ENCODE measurements at regions not wholly inside any gene's neighbourhood (a gene's known extent, or its start where the extent isn't known, plus 50 kb on each side); places are given as distances from the start of the nearest gene placed in this dataset.

DNA sequence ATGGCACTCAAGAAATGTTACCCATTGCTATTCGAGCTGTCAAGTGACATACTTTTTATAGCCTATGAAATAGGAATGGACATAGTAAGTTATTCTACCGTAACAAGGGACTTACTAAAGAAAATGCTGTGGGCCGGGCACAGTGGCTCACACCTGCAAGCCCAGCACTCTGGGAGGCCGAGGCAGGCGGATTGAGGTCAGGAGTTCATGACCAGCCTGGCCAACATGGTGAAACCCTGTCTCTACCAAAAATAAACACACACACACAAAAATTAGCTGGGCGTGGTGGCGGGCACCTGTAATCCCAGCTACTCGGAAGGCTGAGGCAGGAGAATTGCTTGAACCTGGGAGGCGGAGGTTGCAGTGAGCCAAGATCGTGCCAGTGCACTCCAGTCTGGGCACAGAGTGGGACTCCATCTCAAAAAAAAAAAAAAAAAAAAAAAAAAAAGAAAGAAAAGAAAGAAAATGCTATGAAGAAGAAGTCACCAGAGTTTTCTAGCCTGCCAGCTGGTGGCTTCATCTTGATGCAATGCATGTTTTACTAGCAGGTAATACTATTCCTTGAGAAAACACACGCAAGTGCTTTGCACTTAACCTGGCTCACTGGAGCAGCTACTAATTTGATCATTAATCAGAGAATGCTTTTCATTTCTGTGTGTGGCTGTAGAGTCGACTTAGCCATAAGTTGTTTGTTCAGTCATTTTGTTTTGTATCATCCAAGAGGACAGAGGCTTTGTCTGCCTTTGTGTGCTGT is 166.7 kb upstream of the MYL2 start:
- Histone ChIP-seq H3K27me3 (ENCODE audit: control insufficient read depth in 5 of 5, insufficient read depth in 4 of 5, low read length in 5 of 5) (peaks cover 8 to 23% (median 14%) of the 10 kb centered on the region in 5 donors), H3K4me3 (ENCODE audit: low read depth in 1 of 5, low read length in 5 of 5) (no peak overlapping the region), H3K4me1 (ENCODE audit: control insufficient read depth in 5 of 5, insufficient read depth in 5 of 5, low read length in 5 of 5) (no peaks in the 10 kb centered on the region), H3K9me3 (ENCODE audit: control insufficient read depth in 5 of 5, low read length in 5 of 5) (peaks cover 0 to 3% (median 0%) of the 10 kb centered on the region in 5 donors), H3K36me3 (ENCODE audit: control insufficient read depth in 5 of 5, insufficient read depth in 5 of 5, low read length in 5 of 5) (no peaks in the 10 kb centered on the region), H3K9ac (ENCODE audit: low read length in 5 of 5) (no peak overlapping the region), H3K27ac (ENCODE audit: low read depth, low read length) (no peak overlapping the region)

DNA sequence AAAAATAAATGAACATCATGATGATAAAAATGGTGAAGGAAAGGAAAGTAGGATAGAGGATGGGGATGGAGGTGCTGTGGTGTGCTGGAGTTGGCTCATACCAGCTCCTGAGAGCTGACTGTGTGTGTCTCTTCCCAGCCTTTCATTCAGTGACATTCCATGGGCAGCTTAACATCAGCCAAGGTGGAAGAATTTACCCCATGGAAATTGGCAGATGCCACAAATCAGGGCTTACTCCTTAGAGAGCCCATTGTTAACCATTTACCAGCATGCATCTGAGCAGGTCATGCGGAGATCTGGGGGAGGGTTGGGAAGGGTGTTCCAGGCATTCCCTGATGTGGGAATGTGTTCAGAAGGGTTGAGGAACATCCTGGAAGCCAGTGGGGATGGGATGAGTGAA is 164.7 kb upstream of the MYL2 start:
- peaks cover 0 to 3% (median 0%) of the 10 kb centered on the region in 5 donors for H3K9me3 ChIP-seq (ENCODE audit: control insufficient read depth in 5 of 5, low read length in 5 of 5)
- H3K36me3 ChIP-seq (ENCODE audit: control insufficient read depth in 5 of 5, insufficient read depth in 5 of 5, low read length in 5 of 5) = no peaks in the 10 kb centered on the region
- no peak overlapping the region for H3K9ac ChIP-seq (ENCODE audit: low read length in 5 of 5)
- H3K4me1 ChIP-seq (ENCODE audit: control insufficient read depth in 5 of 5, insufficient read depth in 5 of 5, low read length in 5 of 5) = no peaks in the 10 kb centered on the region
- H3K27me3 ChIP-seq (ENCODE audit: control insufficient read depth in 5 of 5, insufficient read depth in 4 of 5, low read length in 5 of 5) = peaks cover 6 to 27% (median 20%) of the 10 kb centered on the region in 5 donors
- H3K4me3 ChIP-seq (ENCODE audit: low read depth in 1 of 5, low read length in 5 of 5) = no peak overlapping the region
- H3K27ac ChIP-seq (ENCODE audit: low read depth, low read length) = no peak overlapping the region

DNA sequence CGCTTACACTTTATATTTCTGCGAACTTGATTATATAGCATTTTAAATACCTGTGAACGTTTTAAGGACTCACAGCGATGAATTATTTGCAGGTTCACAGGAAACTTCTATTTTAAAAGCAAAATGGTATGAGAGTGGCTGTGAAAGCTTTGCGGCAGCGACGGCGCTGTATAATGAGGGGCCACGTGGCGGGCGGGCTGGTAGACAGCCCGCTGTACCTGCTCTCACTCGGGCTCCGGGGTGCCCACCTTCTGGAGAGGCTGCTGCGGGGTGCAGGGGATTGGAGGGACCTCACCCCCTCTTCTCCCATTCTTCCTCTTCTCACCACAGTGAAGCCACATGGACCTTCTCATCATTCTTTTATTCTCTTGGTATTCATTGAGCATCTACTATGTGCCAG is 164.2 kb upstream of the MYL2 start:
- Histone ChIP-seq H3K27ac (ENCODE audit: low read depth, low read length) (no peak overlapping the region), H3K9me3 (ENCODE audit: control insufficient read depth in 5 of 5, low read length in 5 of 5) (peaks cover 0 to 3% (median 0%) of the 10 kb centered on the region in 5 donors), H3K4me1 (ENCODE audit: control insufficient read depth in 5 of 5, insufficient read depth in 5 of 5, low read length in 5 of 5) (no peaks in the 10 kb centered on the region), H3K4me3 (ENCODE audit: low read depth in 1 of 5, low read length in 5 of 5) (no peak overlapping the region), H3K36me3 (ENCODE audit: control insufficient read depth in 5 of 5, insufficient read depth in 5 of 5, low read length in 5 of 5) (no peaks in the 10 kb centered on the region), H3K27me3 (ENCODE audit: control insufficient read depth in 5 of 5, insufficient read depth in 4 of 5, low read length in 5 of 5) (peaks cover 4 to 29% (median 18%) of the 10 kb centered on the region in 5 donors), H3K9ac (ENCODE audit: low read length in 5 of 5) (no peak overlapping the region)

DNA sequence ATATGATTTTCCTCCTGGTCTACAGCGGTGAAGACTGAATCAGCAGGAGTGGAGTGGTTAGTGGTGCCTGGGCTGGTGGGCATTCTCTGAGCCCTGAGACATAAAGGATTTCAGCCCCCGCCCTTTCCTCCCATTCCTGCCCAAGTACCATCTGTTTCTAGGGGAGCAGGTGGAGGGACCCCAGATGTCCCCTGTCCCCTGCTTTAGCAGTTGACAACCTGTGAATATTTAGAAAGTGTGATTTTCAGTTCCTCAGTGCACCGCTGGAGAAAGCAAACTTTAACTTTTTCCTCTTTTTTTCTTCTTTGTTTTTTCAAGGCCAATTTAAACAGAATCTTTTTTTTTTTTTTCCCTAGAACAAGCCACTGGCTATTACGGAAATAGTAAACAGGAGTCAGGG is 163.8 kb upstream of the MYL2 start:
- Histone ChIP-seq H3K4me1 (ENCODE audit: control insufficient read depth in 5 of 5, insufficient read depth in 5 of 5, low read length in 5 of 5) (no peaks in the 10 kb centered on the region), H3K9ac (ENCODE audit: low read length in 5 of 5) (no peak overlapping the region), H3K36me3 (ENCODE audit: control insufficient read depth in 5 of 5, insufficient read depth in 5 of 5, low read length in 5 of 5) (no peaks in the 10 kb centered on the region), H3K4me3 (ENCODE audit: low read depth in 1 of 5, low read length in 5 of 5) (no peak overlapping the region), H3K9me3 (ENCODE audit: control insufficient read depth in 5 of 5, low read length in 5 of 5) (peaks cover 0 to 3% (median 0%) of the 10 kb centered on the region in 5 donors), H3K27me3 (ENCODE audit: control insufficient read depth in 5 of 5, insufficient read depth in 4 of 5, low read length in 5 of 5) (peaks cover 5 to 29% (median 19%) of the 10 kb centered on the region in 5 donors), H3K27ac (ENCODE audit: low read depth, low read length) (no peak overlapping the region)

DNA sequence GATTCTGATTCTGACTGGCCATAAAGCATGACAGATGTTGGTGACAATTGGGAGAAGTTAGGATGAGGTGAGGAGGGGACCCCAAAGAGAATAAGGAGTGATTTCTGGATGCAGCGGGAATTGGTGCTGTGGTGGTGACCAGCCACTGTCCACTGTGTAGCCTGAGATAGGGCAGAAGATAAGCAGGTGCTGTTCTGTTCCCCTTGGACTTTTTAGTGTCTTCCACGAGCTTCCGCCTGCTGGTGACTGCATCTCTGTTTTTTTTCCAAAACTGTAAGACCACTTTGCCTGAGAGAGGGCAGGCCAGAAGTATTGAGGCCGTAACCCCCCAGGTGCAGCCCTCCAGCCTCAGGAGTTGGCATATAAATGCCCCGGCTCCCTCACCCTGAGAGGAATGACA is 161.2 kb upstream of the MYL2 start:
- H3K27me3 ChIP-seq (ENCODE audit: control insufficient read depth in 5 of 5, insufficient read depth in 4 of 5, low read length in 5 of 5) = peaks cover 10 to 41% (median 18%) of the 10 kb centered on the region in 5 donors
- peaks cover 0 to 3% (median 0%) of the 10 kb centered on the region in 5 donors for H3K9me3 ChIP-seq (ENCODE audit: control insufficient read depth in 5 of 5, low read length in 5 of 5)

DNA sequence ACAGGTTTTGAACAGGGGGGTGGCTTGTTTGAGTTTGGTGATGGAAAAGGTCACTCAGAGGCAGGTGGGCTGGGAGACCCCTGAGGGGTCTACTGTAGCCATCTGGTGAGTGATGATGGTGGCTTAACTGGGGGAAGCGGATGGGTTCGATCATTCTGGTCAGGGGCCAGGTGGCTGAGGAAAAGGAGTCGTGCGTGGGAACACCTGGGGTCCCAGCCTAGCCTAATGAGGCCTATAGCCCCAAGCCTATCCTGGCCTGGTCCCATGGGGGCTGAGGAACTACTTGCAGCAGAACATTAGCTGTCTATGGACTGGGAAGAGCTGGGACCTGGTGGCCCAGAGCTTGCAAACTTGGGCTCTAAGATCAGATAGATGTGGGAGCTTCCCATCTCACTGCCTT is 158.4 kb upstream of the MYL2 start:
- H3K36me3 ChIP-seq (ENCODE audit: control insufficient read depth in 5 of 5, insufficient read depth in 5 of 5, low read length in 5 of 5) = no peaks in the 10 kb centered on the region
- peaks cover 14 to 54% (median 21%) of the 10 kb centered on the region in 5 donors for H3K27me3 ChIP-seq (ENCODE audit: control insufficient read depth in 5 of 5, insufficient read depth in 4 of 5, low read length in 5 of 5)
- peaks cover 0 to 3% (median 0%) of the 10 kb centered on the region in 5 donors for H3K9me3 ChIP-seq (ENCODE audit: control insufficient read depth in 5 of 5, low read length in 5 of 5)
- no peak overlapping the region for H3K27ac ChIP-seq (ENCODE audit: low read depth, low read length)
- H3K4me3 ChIP-seq (ENCODE audit: low read depth in 1 of 5, low read length in 5 of 5) = no peak overlapping the region
- H3K4me1 ChIP-seq (ENCODE audit: control insufficient read depth in 5 of 5, insufficient read depth in 5 of 5, low read length in 5 of 5) = no peaks in the 10 kb centered on the region
- H3K9ac ChIP-seq (ENCODE audit: low read length in 5 of 5) = no peak overlapping the region

More for the DNA sequence above, 161.2 kb upstream of the MYL2 start:
- H3K27ac ChIP-seq (ENCODE audit: low read depth, low read length) = no peak overlapping the region
- no peaks in the 10 kb centered on the region for H3K4me1 ChIP-seq (ENCODE audit: control insufficient read depth in 5 of 5, insufficient read depth in 5 of 5, low read length in 5 of 5)
- no peak overlapping the region for H3K4me3 ChIP-seq (ENCODE audit: low read depth in 1 of 5, low read length in 5 of 5)
- H3K9ac ChIP-seq (ENCODE audit: low read length in 5 of 5) = no peak overlapping the region
- no peaks in the 10 kb centered on the region for H3K36me3 ChIP-seq (ENCODE audit: control insufficient read depth in 5 of 5, insufficient read depth in 5 of 5, low read length in 5 of 5)

DNA sequence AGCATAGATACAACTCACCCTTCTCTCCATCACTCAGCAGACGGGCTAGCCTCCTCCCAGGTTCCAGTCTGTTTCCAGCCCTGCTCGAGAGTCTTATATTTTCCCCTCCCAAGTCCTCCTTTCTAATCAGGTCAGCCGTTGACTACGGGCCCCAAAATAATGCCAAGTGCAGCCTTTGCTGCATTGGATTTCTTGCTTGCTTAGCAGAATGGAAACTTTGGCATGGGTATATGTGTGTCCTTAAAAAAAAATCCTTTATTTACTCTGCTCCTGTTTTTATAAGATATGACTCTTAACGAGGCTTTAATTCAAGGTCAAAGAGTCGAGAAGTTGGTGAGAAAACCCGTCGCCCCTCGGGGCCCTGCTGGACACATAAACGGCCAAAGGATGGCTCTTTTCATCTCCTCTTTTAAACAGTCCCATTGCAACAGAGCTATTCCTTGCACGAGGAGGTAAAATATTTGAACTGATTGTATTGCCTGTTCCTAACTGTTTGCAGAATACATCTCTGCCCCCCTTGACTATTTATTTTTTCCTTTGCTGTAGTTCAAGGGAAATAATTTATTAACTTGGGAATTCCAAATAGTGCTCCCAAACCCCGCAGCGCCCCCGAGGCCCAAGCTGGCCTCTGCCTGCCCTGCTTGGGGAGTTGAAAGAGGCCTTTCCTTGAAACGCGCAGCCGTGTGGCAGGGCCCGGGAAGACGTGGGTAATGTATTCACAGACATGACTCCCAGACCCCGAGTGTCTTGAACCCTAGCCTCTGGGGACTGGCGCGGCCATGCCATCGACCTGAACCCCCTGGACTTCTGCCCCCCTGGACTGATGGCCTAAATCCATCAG is 156.5 kb upstream of the MYL2 start:
- Histone ChIP-seq H3K36me3 (ENCODE audit: control insufficient read depth in 5 of 5, insufficient read depth in 5 of 5, low read length in 5 of 5) (no peaks in the 10 kb centered on the region), H3K9ac (ENCODE audit: low read length in 5 of 5) (no peak overlapping the region), H3K27ac (ENCODE audit: low read depth, low read length) (no peak overlapping the region), H3K9me3 (ENCODE audit: control insufficient read depth in 5 of 5, low read length in 5 of 5) (peaks cover 0 to 3% (median 0%) of the 10 kb centered on the region in 5 donors), H3K4me1 (ENCODE audit: control insufficient read depth in 5 of 5, insufficient read depth in 5 of 5, low read length in 5 of 5) (no peaks in the 10 kb centered on the region), H3K4me3 (ENCODE audit: low read depth in 1 of 5, low read length in 5 of 5) (no peak overlapping the region), H3K27me3 (ENCODE audit: control insufficient read depth in 5 of 5, insufficient read depth in 4 of 5, low read length in 5 of 5) (peaks cover 3 to 42% (median 18%) of the 10 kb centered on the region in 5 donors)

DNA sequence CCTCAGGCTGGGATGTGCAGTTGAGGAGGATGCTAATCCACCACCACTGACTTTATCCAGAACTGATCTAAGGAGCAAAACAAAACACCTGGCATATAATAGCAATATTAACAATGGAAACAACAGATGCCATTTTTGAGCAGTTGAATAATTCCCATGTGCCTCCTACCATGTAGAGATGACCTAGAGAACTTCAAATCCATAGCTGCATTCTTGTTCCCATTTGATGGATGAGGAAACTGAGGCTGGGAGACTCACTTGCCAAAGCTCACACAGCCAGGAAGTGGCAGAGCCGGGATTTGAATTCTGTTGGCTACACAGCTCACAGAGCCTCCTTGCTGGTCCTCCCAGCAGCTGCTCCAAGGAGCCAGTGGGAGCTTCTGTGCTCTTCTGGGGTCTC is 155.8 kb upstream of the MYL2 start:
- no peaks in the 10 kb centered on the region for H3K4me1 ChIP-seq (ENCODE audit: control insufficient read depth in 5 of 5, insufficient read depth in 5 of 5, low read length in 5 of 5)
- H3K9me3 ChIP-seq (ENCODE audit: control insufficient read depth in 5 of 5, low read length in 5 of 5) = peaks cover 0 to 3% (median 0%) of the 10 kb centered on the region in 5 donors
- H3K4me3 ChIP-seq (ENCODE audit: low read depth in 1 of 5, low read length in 5 of 5) = no peak overlapping the region
- H3K36me3 ChIP-seq (ENCODE audit: control insufficient read depth in 5 of 5, insufficient read depth in 5 of 5, low read length in 5 of 5) = no peaks in the 10 kb centered on the region
- no peak overlapping the region for H3K9ac ChIP-seq (ENCODE audit: low read length in 5 of 5)
- peaks cover 0 to 36% (median 18%) of the 10 kb centered on the region in 5 donors for H3K27me3 ChIP-seq (ENCODE audit: control insufficient read depth in 5 of 5, insufficient read depth in 4 of 5, low read length in 5 of 5)
- H3K27ac ChIP-seq (ENCODE audit: low read depth, low read length) = no peak overlapping the region

DNA sequence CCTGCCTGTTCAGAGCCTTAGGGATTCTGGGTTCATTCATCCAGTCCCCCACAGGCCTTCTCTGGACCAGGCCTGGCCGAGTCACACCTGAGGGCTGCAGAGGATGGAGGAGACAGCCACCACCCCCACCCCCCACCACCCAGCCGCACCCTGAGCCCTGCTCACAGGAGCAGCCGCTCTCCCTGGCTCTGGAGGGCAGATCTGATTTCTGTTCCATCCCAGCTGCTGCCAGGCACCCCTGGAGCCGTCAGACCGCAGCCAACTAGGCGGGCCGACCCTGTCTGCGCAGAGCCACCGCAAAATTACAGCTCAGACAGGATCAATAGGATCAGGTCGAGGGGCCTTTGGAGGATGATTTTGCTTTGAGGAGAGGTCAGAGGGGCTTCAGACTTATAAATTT is 154.6 kb upstream of the MYL2 start:
- no peak overlapping the region for H3K4me3 ChIP-seq (ENCODE audit: low read depth in 1 of 5, low read length in 5 of 5)
- H3K9ac ChIP-seq (ENCODE audit: low read length in 5 of 5) = no peak overlapping the region
- no peak overlapping the region for H3K27ac ChIP-seq (ENCODE audit: low read depth, low read length)
- peaks cover 0 to 33% (median 18%) of the 10 kb centered on the region in 5 donors for H3K27me3 ChIP-seq (ENCODE audit: control insufficient read depth in 5 of 5, insufficient read depth in 4 of 5, low read length in 5 of 5)
- H3K9me3 ChIP-seq (ENCODE audit: control insufficient read depth in 5 of 5, low read length in 5 of 5) = peaks cover 0 to 3% (median 0%) of the 10 kb centered on the region in 5 donors
- no peaks in the 10 kb centered on the region for H3K36me3 ChIP-seq (ENCODE audit: control insufficient read depth in 5 of 5, insufficient read depth in 5 of 5, low read length in 5 of 5)
- no peaks in the 10 kb centered on the region for H3K4me1 ChIP-seq (ENCODE audit: control insufficient read depth in 5 of 5, insufficient read depth in 5 of 5, low read length in 5 of 5)

DNA sequence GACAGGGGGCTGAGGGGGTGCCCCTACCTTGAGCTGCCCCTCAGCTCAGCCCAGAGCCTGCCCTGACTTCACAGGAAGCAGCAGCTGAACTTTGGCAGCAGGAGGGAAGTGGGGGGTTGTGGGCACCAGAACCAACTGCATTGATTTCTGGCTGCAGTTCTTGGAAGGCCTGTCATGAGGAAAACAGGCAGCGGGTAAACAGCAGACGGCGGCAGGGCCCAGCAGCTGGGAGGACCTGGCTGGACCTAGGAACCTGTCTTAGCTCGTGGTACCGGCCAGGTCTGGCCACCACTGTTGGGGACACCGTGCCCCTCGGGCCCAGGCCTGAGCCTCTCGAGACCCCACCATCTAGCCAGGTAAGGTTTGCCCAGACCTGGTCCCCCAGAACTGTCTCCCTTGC is 154.2 kb upstream of the MYL2 start:
- Histone ChIP-seq H3K9me3 (ENCODE audit: control insufficient read depth in 5 of 5, low read length in 5 of 5) (peaks cover 0 to 3% (median 0%) of the 10 kb centered on the region in 5 donors), H3K4me3 (ENCODE audit: low read depth in 1 of 5, low read length in 5 of 5) (no peak overlapping the region), H3K9ac (ENCODE audit: low read length in 5 of 5) (no peak overlapping the region), H3K4me1 (ENCODE audit: control insufficient read depth in 5 of 5, insufficient read depth in 5 of 5, low read length in 5 of 5) (no peaks in the 10 kb centered on the region), H3K36me3 (ENCODE audit: control insufficient read depth in 5 of 5, insufficient read depth in 5 of 5, low read length in 5 of 5) (no peaks in the 10 kb centered on the region), H3K27ac (ENCODE audit: low read depth, low read length) (no peak overlapping the region), H3K27me3 (ENCODE audit: control insufficient read depth in 5 of 5, insufficient read depth in 4 of 5, low read length in 5 of 5) (peaks cover 0 to 32% (median 20%) of the 10 kb centered on the region in 5 donors)

Measured in subcutaneous abdominal adipose tissue (tissue), 5 donors.